Panc1 (cell line): ENCODE measurements at regions not wholly inside any gene's neighbourhood (a gene's known extent, or its start where the extent isn't known, plus 50 kb on each side); places are given as distances from the start of the nearest gene placed in this dataset.

Experiments used
- ATAC-seq: fragments of 200-7000 bp; cut with Tn5 transposase; 2 replicates; pipeline ENCODE4 v1.9.1; 2020; ENCODE audit warnings: mild to moderate bottlenecking, moderate library complexity
- BruUV-seq: library from RNA; stranded (reverse); fragments of 400-500 nt; replicated peaks from 2 replicates; lab custom pipeline; 2021; lab: Mats Ljungman, UMichigan
- CTCF ChIA-PET: fragments of 300-600 bp; sonication (Branson Sonifier 250); formaldehyde crosslinking; loops from one replicate; lab custom pipeline; 2022; ENCODE audit warnings: antibody characterized with exemption; lab: Charles Lee
- POLR2A ChIA-PET: fragments of 300-600 bp; sonication (Branson Sonifier 250); formaldehyde crosslinking; loops from one replicate; lab custom pipeline; 2022; ENCODE audit warnings: antibody characterized with exemption; lab: Charles Lee
- DNase-seq: peaks from one replicate; pipeline ENCODE4 v3.0.0-alpha.2; 2010; ENCODE audit warnings: low read depth, low spot score
- H3K27ac ChIP-seq: 2 replicates; pipeline ENCODE4 v1.5.1; 2011; ENCODE audit warnings: mild to moderate bottlenecking, low read length, inconsistent platforms
- H3K27me3 ChIP-seq: fragments of 200-500 bp; sonication (Bioruptor generic); 2 replicates; pipeline ENCODE4 v1.6.0; 2014; ENCODE audit warnings: low read length, inconsistent platforms; ENCODE audit not compliant: control insufficient read depth, insufficient read depth
- H3K36me3 ChIP-seq: fragments of 200-500 bp; sonication (Bioruptor generic); 2 replicates; pipeline ENCODE4 v1.5.1; 2014; ENCODE audit warnings: inconsistent platforms, mild to moderate bottlenecking, low read length, moderate library complexity; ENCODE audit not compliant: control insufficient read depth, insufficient read depth
- H3K4me1 ChIP-seq: 2 replicates; pipeline ENCODE4 v1.5.1; 2011; ENCODE audit warnings: inconsistent platforms, mild to moderate bottlenecking, low read length, moderate library complexity; ENCODE audit not compliant: control insufficient read depth, insufficient read depth
- H3K4me3 ChIP-seq, 2 experiments: 2 replicates each; pipeline ENCODE4 v1.5.1; 2011 to 2012; ENCODE audit warnings: low read depth in 2 of 2, low read length in 2 of 2, mild to moderate bottlenecking in 2 of 2, inconsistent platforms in 1 of 2, moderate library complexity in 1 of 2
- H3K9me3 ChIP-seq: fragments of 200-500 bp; sonication (Bioruptor generic); 2 replicates; pipeline ENCODE4 v1.5.1; 2014; ENCODE audit warnings: low read depth, mild to moderate bottlenecking, inconsistent platforms, low read length, moderate library complexity; ENCODE audit not compliant: control insufficient read depth, insufficient read depth
- CTCF ChIP-seq: fragments of 450-650 bp; IDR thresholded peaks from 2 replicates; pipeline ENCODE4 v1.5.1; 2017; ENCODE audit warnings: mild to moderate bottlenecking
- POLR2AphosphoS5 ChIP-seq: IDR thresholded peaks from 2 replicates; pipeline ENCODE4 v1.6.1; 2012; ENCODE audit warnings: mild to moderate bottlenecking, low read depth, low read length, moderate library complexity
- REST ChIP-seq, 2 experiments: IDR thresholded peaks; 2 replicates each; pipeline ENCODE4 v1.6.1; 2011 to 2012; ENCODE audit warnings: low read depth in 2 of 2, control low read depth in 1 of 2, low read length in 1 of 2, mild to moderate bottlenecking in 1 of 2, moderate library complexity in 1 of 2; ENCODE audit not compliant: insufficient read depth in 1 of 2
- SIN3A ChIP-seq: IDR thresholded peaks from 2 replicates; pipeline ENCODE4 v1.6.1; 2012; ENCODE audit warnings: low read depth, mild to moderate bottlenecking, low read length, moderate library complexity, borderline replicate concordance; ENCODE audit not compliant: insufficient read depth
- TCF7L2 ChIP-seq: IDR thresholded peaks from 2 replicates; pipeline ENCODE4 v1.6.1; 2011; ENCODE audit warnings: mild to moderate bottlenecking, low read depth, low read length, inconsistent platforms
- in situ Hi-C: cut with HindIII; loops from 2 replicates; pipeline ENCODE4 v1.10.0; 2016; ENCODE audit warnings: low sequenced_read_pairs, low pct_unique_long_range_greater_than_20kb
- intact Hi-C: fragments of 100-400 bp; cut with micrococcal nuclease; formaldehyde crosslinking; loops from one replicate; pipeline ENCODE4 v1.10.0; 2022; ENCODE audit not compliant: unreplicated experiment

- in situ Hi-C loops (no loop called here), intact Hi-C loops (no loop called here)
- Histone ChIP-seq H3K27ac (no peak overlapping the region), H3K36me3 (no peaks in the 10 kb centered on the region), H3K4me3 (no peak overlapping the region), H3K9me3 (no peaks in the 10 kb centered on the region), H3K4me1 (no peaks in the 10 kb centered on the region), H3K27me3 (no peaks in the 10 kb centered on the region)
- BruUV-seq, result no TSS peak
- no peak for ATAC-seq
- ChIA-PET CTCF (no interaction called here), POLR2A (no interaction called here)
- TF ChIP-seq REST (IDR thresholded peaks at IDR 0.05; ENCODE audit: insufficient read depth in 1 of 2, low read depth in 2 of 2, low read length in 1 of 2), result no peak
- no peak for TF ChIP-seq POLR2AphosphoS5
- no peak for TF ChIP-seq TCF7L2
- TF ChIP-seq CTCF, result no peak
- no peak for TF ChIP-seq SIN3A
- DNase-seq, result no peak
Measured at GRCh38 chr14:47899685-47900084, 224.3 kb upstream of the MDGA2 start.

- no TSS peak for BruUV-seq
- no peaks in the 10 kb centered on the region for H3K4me1 ChIP-seq
- no peaks in the 10 kb centered on the region for H3K36me3 ChIP-seq
- no peak for ATAC-seq
- intact Hi-C loops (no loop called here), in situ Hi-C loops (no loop called here)
- no peak overlapping the region for H3K4me3 ChIP-seq
- ChIA-PET CTCF (no interaction called here), POLR2A (no interaction called here)
- no peaks in the 10 kb centered on the region for H3K9me3 ChIP-seq
- H3K27ac ChIP-seq, result no peak overlapping the region
- no peak for DNase-seq
- no peaks in the 10 kb centered on the region for H3K27me3 ChIP-seq
- TF ChIP-seq REST (IDR thresholded peaks at IDR 0.05; ENCODE audit: insufficient read depth in 1 of 2, low read depth in 2 of 2, low read length in 1 of 2) (no peak), TCF7L2 (no peak), CTCF (no peak), POLR2AphosphoS5 (no peak), SIN3A (no peak)
Measured at GRCh38 chr14:47874350-47874749, 198.9 kb upstream of the MDGA2 start.
